ENCODE measurements at regions not wholly inside any gene's neighbourhood (a gene's known extent, or its start where the extent isn't known, plus 50 kb on each side); places are given as distances from the start of the nearest gene placed in this dataset.

DNA sequence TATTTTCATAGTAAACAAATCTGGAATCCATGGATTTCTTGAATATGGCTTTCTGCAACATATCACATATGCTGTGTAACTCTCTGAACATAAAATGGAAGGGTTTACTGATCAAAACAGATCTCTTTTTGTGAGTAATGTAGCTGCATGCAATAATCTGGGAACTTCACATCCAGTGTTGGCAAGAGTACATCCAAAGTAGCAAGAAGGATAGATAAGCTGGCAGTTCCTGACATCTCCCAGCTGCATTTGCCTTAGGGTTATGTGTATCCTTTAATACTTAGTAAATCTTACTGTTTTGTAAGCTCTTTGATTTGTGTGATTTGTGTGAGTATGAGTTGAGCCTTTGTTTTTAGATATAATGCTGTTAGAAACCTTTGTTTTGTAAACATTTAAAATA is 280.4 kb upstream of the CNTN5 start:
- TF ChIP-seq CTCF (IDR thresholded peaks at IDR 0.05; ENCODE audit: insufficient read depth, low read length, poor library complexity, severe bottlenecking): no peak
- TF ChIP-seq EZH2phosphoT487 (conservative IDR thresholded peaks at IDR 0.05; ENCODE audit: low read length): no peak
